RWPE1 (cell line): ENCODE measurements at regions not wholly inside any gene's neighbourhood (a gene's known extent, or its start where the extent isn't known, plus 50 kb on each side); places are given as distances from the start of the nearest gene placed in this dataset.

ENCODE experiments used
- CTCF ChIA-PET: fragments of 350-600 bp; sonication (Branson Sonifier 250); formaldehyde crosslinking; extraction: SDS; loops from one replicate; lab custom pipeline; 2021; lab: Yijun Ruan, JAX
- POLR2A ChIA-PET: fragments of 400-600 bp; formaldehyde crosslinking; extraction: SDS; loops from one replicate; lab custom pipeline; 2020; ENCODE audit warnings: antibody characterized with exemption; ENCODE audit not compliant: low non-redundant PET; lab: Yijun Ruan, JAX
- DNase-seq: peaks from one replicate; pipeline ENCODE4 v3.0.0; 2012; ENCODE audit warnings: low spot score
- H3K27ac ChIP-seq: fragments of 450-650 bp; 2 replicates; pipeline ENCODE4 v1.5.1; 2017
- CTCF ChIP-seq: fragments of 450-650 bp; conservative IDR thresholded peaks from 2 replicates; pipeline ENCODE4 v1.5.1; 2017; ENCODE audit warnings: low read depth, mild to moderate bottlenecking

- ChIA-PET POLR2A (no interaction called here), CTCF (no interaction called here)
- DNase-seq: no peak
- H3K27ac ChIP-seq: no peak overlapping the region
- TF ChIP-seq CTCF: no peak
Measured at GRCh38 chr7:124480821-124481290, 284.7 kb downstream of the GPR37 start.

GRCh38 chr7:124480036-124480820 is 285.4 kb downstream of the GPR37 start:
- no peak overlapping the region for H3K27ac ChIP-seq
- ChIA-PET POLR2A (no interaction called here), CTCF (no interaction called here)
- DNase-seq: no peak
- TF ChIP-seq CTCF: no peak

DNA sequence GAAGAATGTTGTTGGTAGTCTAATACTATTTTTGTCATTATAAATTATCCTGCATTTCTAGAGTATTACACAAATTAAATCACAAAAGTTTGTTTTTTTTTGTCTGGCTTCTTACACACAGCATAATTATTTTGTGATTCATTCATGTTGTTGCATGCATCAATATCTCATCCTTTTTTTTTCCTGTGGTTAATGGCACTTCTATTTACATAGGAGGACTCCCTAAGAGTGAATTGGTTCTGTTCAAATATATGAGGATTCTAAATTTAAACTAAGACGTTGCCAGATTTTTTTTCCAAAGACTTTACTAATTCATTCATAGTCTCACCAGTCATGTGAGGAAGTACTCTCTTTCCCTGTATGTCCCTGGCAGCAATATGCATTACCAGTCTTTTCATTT is 303.3 kb downstream of the GPR37 start:
- DNase-seq: peak; percentile 7
- POLR2A ChIA-PET: no interaction called here
- CTCF ChIA-PET: interaction anchor here (1.4 kb wide), 1 partner anchor 18 kb away, joined by 3 read pairs; no protein-coding TSS in a partner anchor
- TF ChIP-seq CTCF: no peak
- no peak overlapping the region for H3K27ac ChIP-seq

GRCh38 chr7:124460555-124460954 is 305.0 kb downstream of the GPR37 start:
- TF ChIP-seq CTCF: no peak
- ChIA-PET CTCF (interaction anchor here (1.4 kb wide), 1 partner anchor 16 kb away, joined by 3 read pairs; no protein-coding TSS in a partner anchor), POLR2A (no interaction called here)
- no peak overlapping the region for H3K27ac ChIP-seq
- DNase-seq: no peak

- ChIA-PET CTCF (interaction anchor here (0.6 kb wide), 1 partner anchor 53 kb away, joined by 3 read pairs; no protein-coding TSS in a partner anchor), POLR2A (no interaction called here)
Measured at GRCh38 chr7:124460056-124460450, 305.5 kb downstream of the GPR37 start.

More at GRCh38 chr7:124460056-124460450, 305.5 kb downstream of the GPR37 start:
- no peak overlapping the region for H3K27ac ChIP-seq
- no peak for DNase-seq
- TF ChIP-seq CTCF: no peak
